HL-60 (cell line): ENCODE measurements at regions not wholly inside any gene's neighbourhood (a gene's known extent, or its start where the extent isn't known, plus 50 kb on each side); places are given as distances from the start of the nearest gene placed in this dataset.

Experiments
- CTCF ChIP-seq: IDR thresholded peaks from one replicate; pipeline ENCODE4 v1.5.1; 2011; ENCODE audit warnings: low read length, control low read depth, inconsistent platforms; ENCODE audit not compliant: insufficient read depth
- GABPA ChIP-seq: IDR thresholded peaks from 2 replicates; pipeline ENCODE4 v1.6.1; 2012; ENCODE audit warnings: low read depth
- POLR2AphosphoS5 ChIP-seq: IDR thresholded peaks from 2 replicates; pipeline ENCODE4 v1.6.1; 2012; ENCODE audit warnings: low read depth
- REST ChIP-seq: IDR thresholded peaks from 2 replicates; pipeline ENCODE4 v1.6.1; 2012; ENCODE audit warnings: low read depth; ENCODE audit not compliant: insufficient replicate concordance
- SPI1 ChIP-seq: IDR thresholded peaks from 2 replicates; pipeline ENCODE4 v1.6.1; 2012; ENCODE audit warnings: low read depth, mild to moderate bottlenecking, borderline replicate concordance

DNA sequence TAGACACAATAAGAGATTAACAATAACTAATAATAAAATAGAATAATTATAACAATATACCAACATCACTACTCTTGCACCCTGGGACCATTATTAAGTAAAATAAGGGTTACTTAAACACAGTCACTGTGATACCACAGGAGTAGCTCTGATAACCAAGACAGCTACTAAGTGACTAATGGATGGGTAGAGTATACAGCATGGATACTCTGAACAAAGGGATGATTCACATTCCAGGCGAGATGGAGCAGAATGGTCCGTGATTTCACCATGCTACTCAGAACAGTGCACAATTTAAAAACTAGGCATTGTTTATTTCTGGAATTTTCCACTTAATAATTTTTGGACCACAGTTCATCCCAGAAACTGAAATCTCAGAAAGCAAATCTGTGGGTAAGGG lies 80.0 kb upstream of the FUT9 start:
- TF ChIP-seq CTCF (no peak), GABPA (no peak), POLR2AphosphoS5 (no peak), SPI1 (no peak), REST (no peak)
